Sciatic nerve (tissue), 2 donors: ENCODE measurements at regions not wholly inside any gene's neighbourhood (a gene's known extent, or its start where the extent isn't known, plus 50 kb on each side); places are given as distances from the start of the nearest gene placed in this dataset.
"Not testable (repeated sequence)": the region's sequence is repeated elsewhere in the genome, so short reads cannot be mapped to it uniquely, and the experiment has no call there.

Experiments used
- ATAC-seq: fragments of 200-7000 bp; cut with Tn5 transposase; one replicate; pipeline ENCODE4 v1.9.1; 2020; ENCODE audit warnings: mild to moderate bottlenecking, moderate library complexity
- DNase-seq: peaks from one replicate; pipeline ENCODE4 v3.0.0-alpha.2; 2020; ENCODE audit warnings: low spot score
- intact Hi-C: fragments of 100-400 bp; cut with DNase I; formaldehyde crosslinking; loops from one replicate; pipeline ENCODE4 v1.14.2; 2022
- donor health status: DM: no; HTN: no; CAD: no.
- donor health status: DM: no; HTN: no; CAD: no.

DNA sequence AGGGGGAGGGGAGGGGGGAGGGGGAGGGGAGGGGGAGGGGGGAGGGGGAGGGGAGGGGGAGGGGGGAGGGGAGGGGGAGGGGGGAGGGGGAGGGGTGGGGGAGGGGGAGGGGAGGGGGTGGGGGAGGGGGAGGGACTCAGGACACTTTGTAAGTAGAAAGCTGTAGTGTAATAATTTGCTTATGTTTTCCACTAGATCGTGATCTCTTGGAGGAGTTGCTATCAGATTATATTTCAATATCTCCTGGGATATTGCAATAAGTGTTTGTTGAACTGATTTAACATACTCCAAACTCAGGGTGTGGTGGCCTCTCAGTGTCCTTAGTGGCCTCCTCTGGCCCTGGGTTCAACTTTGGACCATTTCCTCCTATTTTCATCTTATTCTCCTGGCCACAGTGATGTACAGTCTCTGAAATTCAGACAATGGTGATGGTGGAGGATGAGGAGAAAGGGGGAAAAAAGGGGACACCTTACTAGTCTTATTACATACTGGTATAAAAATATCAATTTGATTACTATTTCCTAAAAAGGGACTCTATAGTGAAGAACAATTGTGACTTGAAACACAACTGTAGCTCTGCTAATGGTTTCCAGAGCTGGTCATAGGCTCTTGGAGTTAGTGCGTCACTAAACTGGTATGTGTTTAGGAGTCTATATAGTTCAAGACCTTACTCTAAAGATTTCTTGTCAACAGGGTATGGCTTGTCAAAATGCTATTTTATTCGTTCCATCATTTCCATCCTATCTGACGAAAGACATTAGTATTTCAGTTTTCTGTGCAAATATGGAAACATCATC, 89.6 kb downstream of the DDX1 start:
- no peak for DNase-seq
- intact Hi-C loops, result no loop called here
- ATAC-seq, result no peak

DNA sequence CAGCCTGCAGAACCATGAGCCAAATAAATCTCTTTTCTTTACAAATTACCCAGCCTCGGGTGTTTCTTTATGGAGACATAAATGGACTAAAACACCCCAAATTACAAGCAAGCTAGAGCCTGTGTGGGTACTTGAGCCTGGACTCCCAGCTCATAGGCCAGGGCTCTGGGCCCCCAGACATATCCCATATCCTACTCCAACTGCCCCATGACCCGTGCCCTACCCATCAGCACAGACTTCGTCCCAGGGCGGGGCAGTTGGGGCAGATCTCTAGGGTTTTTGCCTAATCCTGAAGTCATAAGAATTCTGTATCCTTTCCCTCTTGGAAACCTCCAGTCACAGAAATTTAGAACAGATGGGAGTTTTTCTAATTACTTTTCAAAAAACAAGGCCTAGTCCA, 90.7 kb downstream of the DDX1 start:
- DNase-seq (no peak), ATAC-seq (peak; percentile 35)
- intact Hi-C loops, result no loop called here

DNA sequence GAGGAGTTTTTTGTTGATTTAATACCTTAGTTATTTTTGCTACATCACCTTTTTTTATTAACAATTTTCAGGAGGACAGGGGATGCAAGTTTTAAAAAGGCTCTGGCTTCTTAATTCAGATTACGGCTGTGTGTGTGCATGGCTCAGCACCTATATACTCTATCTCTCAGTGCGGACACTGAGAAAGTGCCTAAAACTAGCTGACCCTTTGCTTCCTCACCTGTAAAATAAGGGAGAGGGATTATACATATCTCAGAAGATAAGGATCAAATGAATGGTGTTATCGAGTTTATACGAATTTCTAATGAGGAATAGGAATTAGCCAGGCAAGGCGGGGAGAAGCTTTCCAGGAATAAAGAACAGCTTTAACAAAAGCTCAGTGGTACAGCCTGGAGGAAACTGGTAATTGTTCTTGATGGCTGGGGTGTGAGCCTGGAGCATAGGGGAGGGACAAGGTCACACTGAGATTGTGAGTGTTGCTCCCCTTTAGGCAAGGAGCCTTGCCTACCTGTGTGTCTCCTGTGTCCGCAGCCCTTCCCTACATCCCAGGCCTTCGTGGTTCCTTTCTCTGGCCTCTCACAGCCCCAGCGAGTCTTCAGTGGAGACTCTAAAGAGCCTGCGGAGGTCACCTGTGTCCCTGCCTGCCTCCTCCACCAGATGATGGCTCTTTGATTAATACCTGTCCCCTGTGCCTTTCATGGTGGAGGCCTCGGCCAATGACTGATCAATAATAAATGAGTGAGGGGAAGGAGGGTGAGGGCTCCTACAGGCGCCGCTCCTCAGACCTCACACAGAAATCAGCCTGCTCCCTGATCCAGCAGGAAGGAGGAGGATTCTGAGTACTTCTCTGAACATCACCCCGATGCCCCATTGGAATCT, 92.7 kb downstream of the DDX1 start:
- intact Hi-C loops, result no loop called here

DNA sequence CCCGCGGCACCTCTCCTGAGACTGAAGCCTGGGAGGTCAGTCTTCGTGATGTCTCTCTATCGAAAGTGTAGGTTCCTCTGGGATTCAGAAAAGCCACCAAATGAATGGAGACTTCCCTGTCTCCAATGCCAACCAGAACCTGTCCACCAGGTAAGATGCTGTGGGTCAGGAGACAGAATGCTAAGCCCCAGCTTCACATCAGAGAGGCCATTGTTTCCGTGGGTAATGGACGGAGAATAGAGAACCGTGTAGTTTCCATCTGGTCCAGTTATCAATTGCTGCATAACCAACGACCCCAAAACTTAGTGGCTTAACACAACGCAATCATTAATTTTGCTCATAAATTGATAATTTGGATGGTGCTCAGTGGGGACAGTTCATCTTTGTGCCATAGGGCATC, 93.5 kb downstream of the DDX1 start:
- no peak for ATAC-seq
- intact Hi-C loops, result no loop called here

More for the DNA sequence above, 92.7 kb downstream of the DDX1 start:
- ATAC-seq (no peak), DNase-seq (no peak)

DNA sequence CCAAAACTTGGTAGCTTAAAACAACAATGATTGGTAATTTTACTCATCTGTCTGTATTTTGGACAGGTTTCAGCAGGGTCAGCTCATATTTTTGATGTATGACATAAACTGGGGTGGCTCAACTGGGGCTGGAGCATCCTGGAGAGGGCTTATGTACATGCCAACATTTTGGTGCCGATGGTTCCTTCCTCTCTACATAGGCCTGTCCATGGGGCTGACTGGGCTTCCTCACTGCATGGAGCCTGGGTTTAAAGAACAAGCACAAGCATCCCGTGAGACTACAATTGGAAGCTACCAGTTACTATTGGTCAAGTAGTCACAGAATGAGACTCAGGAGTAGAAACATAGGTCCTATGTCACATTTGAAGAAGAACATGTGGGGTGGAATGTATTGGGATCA, 95.0 kb downstream of the DDX1 start:
- intact Hi-C loops, result no loop called here
- DNase-seq, result no peak
- ATAC-seq, result no peak

More for the DNA sequence above, 93.5 kb downstream of the DDX1 start:
- no peak for DNase-seq

DNA sequence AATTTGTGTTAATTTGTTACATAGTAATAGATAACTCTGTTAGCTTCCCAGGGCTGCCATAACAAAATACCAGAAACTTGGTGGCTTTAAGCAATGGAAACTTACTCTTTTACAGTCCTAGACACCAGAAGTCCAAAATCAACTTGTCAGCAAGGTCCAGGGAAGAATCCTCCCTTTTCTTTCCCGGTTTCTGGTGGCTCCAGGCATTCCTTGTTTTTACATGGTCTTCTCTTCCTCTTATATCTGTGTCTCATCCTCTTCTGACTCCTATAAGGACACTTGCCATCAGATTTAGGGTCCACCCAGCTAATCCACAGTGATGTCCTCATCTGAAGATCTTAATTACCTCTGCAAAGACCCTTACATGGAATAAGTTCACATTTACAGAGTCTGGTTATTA, 95.6 kb downstream of the DDX1 start:
- intact Hi-C loops, result no loop called here
- ATAC-seq, result no peak
- no peak for DNase-seq

DNA sequence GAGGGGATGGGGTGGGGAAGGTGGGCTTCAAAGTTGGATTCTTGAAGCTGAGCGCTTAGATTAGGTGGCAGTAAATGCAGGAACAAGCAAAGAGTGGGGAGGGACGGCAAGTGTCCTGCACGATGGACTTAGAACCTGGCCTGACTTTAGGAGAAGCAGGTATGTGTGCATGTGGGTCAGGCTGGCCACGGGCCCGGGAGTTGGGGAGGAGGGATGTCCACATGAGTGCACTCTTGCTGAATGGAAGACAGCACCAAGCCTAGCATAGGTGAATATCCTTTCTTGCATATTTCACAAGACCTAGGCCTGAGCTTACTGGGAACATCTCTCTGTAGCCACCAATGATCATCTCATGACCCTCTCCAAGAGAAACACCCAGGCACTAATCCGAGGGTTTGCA, 96.1 kb downstream of the DDX1 start:
- ATAC-seq, result no peak
- no peak for DNase-seq
- intact Hi-C loops, result no loop called here

DNA sequence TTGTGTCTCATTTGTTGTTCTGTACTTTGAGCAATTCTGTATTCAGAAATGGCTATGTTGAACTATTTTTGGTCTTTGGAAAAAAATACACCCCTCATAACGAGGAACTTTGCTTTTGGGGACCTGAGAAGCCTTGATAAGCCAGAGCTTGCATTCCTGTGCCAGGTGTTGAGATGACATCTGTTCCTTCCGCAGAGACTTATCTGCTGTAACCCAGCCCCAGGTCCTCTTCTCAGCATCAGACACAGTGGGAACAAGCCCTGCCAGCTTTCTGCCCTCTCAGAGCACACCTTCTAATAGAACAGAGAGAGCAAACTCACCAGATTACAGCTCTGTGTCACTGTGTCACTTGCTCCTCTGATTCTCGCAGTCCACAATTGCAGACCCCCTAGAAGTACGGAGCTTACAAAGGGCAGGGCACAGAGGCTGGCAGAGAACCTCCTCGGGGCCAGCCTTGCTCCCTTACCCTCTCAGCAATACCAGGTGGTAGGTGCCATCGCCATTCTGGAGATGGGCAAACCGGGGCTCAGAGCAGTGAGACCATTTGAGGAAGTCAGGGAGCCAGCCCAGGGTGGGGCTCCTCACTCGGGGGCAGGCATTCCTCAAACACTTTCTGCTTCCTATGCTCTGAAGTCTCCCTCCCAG, 97.4 kb downstream of the DDX1 start:
- no peak for ATAC-seq
- no peak for DNase-seq
- intact Hi-C loops, result no loop called here

DNA sequence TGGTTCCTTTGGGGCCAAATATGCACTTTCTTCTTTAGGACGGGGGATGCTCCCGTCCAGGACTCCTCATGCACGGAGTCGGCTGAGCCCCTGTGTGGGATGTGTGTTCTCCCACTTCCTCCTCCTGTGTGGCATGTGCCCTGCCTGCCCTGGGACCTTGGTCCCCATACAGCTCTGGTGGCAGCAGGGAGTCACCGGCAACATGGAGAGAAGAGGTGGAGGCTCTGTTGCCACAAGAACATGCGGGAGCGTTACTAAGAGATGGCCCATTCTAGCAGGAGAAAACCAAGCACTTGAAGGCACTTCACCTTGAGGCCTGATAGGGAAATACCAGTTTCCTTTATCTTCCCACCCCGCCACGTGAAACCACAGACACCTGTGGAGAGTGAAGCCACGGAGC, 98.0 kb downstream of the DDX1 start:
- DNase-seq, result no peak
- ATAC-seq, result no peak
- intact Hi-C loops, result no loop called here

DNA sequence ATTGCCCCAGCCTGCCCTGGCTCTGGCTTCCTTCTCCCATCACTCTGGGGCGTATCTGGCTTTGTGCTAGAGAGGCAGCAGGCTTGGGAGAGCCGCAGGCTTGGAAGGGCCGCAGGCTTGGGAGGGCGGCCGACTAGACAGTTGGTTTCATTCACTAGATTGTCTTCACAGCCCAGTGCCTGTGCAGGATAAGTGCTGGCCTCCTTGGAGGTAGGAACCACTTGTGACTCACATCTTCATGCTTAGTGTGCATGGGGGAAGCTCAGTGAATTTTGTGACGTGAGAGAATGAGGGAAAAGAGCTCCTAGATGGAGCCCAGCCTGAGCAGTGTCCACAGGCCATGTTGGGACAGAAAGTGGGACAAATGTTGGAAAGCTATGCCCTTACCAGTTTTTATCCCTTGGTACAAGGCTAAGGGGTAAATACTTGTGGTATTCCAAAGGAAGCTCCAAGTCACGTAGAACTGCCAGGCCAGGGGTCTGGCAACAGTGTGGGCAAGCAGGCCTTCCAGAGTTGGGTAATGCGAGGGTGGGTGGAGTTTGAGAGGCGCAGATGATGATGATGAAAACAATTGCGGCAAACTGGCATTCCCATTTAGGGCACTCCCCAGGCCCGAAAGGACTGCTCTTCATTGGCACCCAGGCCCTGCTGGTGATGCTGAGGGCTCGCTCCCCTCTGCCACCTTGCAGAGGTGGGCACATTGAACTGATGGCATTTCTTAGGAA, 100.1 kb downstream of the DDX1 start:
- ATAC-seq (no peak), DNase-seq (no peak)
- intact Hi-C loops, result no loop called here

DNA sequence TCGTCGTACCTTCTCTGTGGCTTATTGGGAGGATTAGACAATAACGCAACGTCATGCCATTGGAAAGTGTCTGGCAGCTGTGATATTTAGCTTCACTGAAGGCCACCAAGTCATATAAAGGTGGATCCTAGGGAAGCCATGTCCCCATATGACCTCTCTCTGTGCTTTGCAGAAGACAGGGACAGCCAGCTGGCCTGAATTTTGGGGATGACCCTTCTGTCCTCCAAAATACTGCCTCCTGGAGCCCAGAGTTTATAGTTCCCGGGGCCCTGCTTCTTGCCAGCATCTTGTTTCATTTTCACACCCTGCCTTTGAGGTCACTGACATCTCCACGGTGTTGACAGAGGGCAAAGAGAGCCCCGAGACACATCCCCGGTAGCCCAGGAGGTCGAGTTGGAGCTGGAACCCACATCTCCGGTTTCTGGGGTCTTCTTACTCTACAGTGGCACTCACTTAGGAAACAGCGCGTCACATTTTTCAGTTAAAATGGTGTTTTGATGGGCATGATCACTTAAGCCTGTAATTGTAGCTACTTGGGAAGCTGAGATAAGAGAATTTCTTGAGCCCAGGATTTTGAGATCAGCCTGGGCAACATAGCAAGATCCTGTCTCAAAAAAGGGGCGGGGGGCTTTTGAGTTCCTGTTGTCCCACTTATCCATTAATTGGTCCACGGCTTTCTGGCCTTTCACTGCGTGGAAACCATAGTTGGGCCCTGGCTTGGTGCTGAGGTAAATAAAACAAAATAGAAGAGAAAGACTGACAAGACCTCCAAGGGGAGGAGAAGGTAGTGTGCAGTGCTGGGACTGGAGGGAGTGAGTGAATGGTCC, 101.1 kb downstream of the DDX1 start:
- DNase-seq, result no peak
- no peak for ATAC-seq
- intact Hi-C loops, result no loop called here

DNA sequence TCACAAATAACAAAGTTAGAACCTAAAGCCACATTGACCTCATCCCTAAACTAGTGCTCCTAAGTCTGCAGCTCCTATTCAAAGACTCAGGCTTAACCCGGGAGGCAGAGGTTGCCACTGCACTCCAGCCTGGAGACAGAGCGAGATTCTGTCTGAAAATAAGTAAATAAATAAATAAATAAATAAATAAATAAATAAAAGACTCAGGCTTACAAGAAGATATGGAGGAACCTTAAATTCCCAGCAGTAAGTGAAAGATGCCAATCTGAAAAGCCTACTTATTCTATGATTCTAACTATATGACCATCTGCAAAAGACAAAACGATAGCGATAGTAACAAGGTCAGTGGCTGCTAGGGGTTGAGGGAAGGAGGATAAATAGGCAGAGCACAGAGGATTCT, 101.7 kb downstream of the DDX1 start:
- DNase-seq (no peak), ATAC-seq (no peak)
- intact Hi-C loops, result no loop called here

DNA sequence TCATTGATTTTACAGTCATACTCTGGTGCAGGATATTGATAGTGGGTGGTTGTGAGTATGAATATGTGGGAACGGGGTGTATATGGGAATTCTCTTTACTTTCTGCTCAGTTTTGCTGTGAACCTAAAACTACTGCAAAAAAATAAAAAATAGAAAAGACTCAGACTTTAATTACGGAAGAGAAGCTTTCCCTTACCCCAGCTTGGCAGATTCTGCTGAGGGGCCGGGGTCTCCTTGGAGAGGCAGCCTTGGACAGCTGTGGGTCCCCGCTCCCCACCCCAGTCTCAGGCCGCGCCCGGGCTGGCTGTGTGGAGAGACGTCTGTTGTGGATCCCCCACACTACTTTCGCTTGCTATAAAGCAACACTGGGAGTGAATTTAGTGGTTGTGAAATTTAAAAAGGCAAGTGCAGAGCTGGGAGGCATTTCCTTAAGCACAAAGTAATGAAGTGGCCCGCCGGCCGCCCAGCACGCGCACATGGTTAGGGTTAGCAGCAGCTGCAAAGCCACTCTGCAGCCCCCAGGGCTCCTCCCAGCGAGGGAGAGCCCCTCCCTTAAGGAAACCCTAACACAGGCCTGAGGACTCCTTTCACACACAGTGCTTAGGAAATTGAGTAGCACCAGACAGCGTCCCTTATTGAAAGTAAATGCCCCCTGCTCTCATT, 102.4 kb downstream of the DDX1 start:
- ATAC-seq, result peak; percentile 48
- intact Hi-C loops, result no loop called here
- no peak for DNase-seq

DNA sequence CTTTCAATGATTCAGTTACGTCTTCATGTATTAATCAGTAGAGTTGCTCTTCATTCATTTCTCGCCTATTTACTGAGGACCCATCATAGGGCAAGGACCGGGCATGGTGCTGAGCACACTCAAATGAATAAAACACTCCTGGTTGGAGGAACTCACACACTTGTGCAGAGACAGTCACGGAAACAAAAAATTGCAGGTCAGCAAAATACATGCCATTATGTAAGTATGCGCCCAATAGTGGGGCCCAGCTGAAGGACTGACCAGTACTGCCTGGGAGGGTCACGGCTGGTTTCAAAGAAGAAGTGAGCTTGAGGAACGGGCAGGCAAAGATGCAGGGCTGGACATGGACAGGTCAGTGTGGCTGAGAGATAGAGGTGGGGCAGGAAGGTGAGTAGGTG, 102.9 kb downstream of the DDX1 start:
- no peak for DNase-seq
- intact Hi-C loops, result no loop called here
- ATAC-seq, result no peak

DNA sequence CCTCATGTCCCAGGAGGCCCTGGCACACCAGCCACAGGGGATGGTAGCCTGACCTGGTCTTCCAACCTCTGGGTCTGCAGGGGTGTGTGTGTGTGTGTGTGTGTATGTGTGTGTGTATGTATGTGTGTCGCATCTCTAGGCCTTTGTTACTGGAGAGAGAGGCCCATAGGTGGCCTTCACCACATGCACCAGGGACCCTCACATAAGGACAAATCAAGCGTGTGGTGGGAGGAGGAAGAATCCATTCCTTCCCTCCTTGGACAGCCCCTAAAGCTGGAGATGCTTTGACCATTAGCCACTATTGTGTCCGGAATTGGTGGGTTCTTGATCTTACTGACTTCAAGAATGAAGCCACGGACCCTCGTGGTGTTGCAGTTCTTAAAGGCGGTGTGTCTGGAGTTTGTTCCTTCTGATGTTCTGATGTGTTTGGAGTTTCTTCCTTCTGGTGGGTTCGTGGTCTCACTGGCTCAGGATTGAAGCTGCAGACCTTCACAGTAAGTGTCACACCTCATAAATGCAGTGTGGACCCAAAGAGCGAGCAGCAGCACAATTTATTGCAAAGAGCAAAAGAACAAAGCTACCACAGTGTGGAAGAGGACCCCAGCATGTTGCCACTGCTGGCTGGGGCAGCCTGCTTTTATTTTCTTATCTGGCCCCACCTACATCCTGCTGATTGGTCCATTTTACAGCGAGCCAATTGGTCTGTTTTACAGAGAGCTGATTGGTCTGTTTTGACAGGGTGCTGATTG, 104.1 kb downstream of the DDX1 start:
- ATAC-seq (no peak), DNase-seq (no peak)
- intact Hi-C loops, result no loop called here

DNA sequence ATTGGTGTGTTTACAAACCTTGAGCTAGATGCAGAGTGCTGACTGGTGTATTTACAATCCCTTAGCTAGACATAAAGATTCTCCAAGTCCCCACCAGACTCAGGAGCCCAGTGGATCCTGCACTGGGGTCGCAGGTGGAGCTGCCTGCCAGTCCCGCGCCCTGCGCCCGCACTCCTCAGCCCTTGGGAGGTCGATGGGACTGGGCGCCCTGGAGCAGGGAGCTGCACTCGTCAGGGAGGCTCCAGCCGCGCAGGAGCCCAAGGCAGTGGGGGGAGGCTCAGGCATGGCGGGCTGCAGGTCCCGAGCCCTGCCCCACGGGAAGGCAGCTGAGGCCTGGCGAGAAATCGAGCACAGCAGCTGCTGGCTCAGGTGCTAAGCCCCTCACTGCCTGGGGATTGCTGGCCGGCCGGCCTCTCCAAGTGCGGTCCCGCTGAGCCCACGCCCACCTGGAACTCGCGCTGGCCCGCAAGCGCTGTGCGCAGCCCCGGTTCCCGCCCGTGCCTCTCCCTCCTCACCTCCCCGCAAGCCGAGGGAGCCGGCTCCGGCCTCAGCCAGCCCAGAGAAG, 105.0 kb downstream of the DDX1 start:
- intact Hi-C loops, ATAC-seq, DNase-seq: not testable (repeated sequence)

DNA sequence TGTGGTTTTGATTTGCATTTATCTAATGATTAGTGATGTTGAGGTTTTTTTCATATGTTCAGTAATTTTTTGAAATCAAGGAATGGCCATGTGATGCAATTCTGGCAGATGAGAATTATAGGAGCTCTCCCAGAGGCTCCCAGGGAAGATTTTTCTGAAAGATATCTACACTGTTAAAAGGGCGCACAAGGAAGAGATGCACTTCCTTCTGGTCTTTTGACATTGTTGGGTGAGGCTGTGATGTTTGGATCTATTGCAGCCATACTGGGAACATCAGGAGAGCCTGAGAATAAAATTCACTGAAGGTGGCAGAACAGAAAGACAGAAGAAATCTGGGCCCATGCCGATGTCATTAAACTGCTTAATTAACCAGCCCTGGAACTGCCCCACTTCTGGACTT, 108.5 kb downstream of the DDX1 start:
- intact Hi-C loops, result no loop called here
- ATAC-seq, result no peak
- DNase-seq, result no peak
